CD4-positive, alpha-beta memory T cell (primary cell): ENCODE measurements at regions not wholly inside any gene's neighbourhood (a gene's known extent, or its start where the extent isn't known, plus 50 kb on each side); places are given as distances from the start of the nearest gene placed in this dataset.
"Not testable (repeated sequence)": the region's sequence is repeated elsewhere in the genome, so short reads cannot be mapped to it uniquely, and the experiment has no call there.

Source experiments
- CTCF ChIA-PET: fragments of 350-600 bp; sonication (Branson Sonifier 250); formaldehyde crosslinking; loops from one replicate; lab custom pipeline; 2021; ENCODE audit warnings: inconsistent platforms; ENCODE audit not compliant: partially characterized antibody; lab: Charles Lee
- POLR2A ChIA-PET: fragments of 350-600 bp; sonication (Branson Sonifier 250); formaldehyde crosslinking; loops from one replicate; lab custom pipeline; 2021; ENCODE audit not compliant: partially characterized antibody; lab: Charles Lee
- DNase-seq, 5 donors: peaks; one replicate each; pipeline versions ENCODE4 v3.0.0 to v3.0.0-alpha.2; 2020 to 2022; ENCODE audit warnings: mixed read lengths in 1 of 5
- H3K27ac ChIP-seq: one replicate; pipeline ENCODE4 v1.7.0; 2013; ENCODE audit warnings: low read depth, low read length
- H3K27me3 ChIP-seq: 2 replicates; pipeline ENCODE4 v1.7.0; 2013; ENCODE audit warnings: mild to moderate bottlenecking, low read length, moderate library complexity; ENCODE audit not compliant: insufficient read depth
- H3K36me3 ChIP-seq: 2 replicates; pipeline ENCODE4 v1.7.0; 2013; ENCODE audit warnings: mild to moderate bottlenecking, low read length, moderate library complexity; ENCODE audit not compliant: insufficient read depth
- H3K4me1 ChIP-seq: 2 replicates; pipeline ENCODE4 v1.7.0; 2013; ENCODE audit warnings: mild to moderate bottlenecking, low read length, moderate library complexity; ENCODE audit not compliant: insufficient read depth
- H3K4me3 ChIP-seq, 2 donors: one replicate each; pipeline ENCODE4 v1.7.0; 2013; ENCODE audit warnings: low read length in 2 of 2, mild to moderate bottlenecking in 1 of 2
- H3K9me3 ChIP-seq, 2 donors: one replicate each; pipeline ENCODE4 v1.7.0; 2013; ENCODE audit warnings: low read length in 2 of 2, control low read depth in 1 of 2; ENCODE audit not compliant: control insufficient read depth in 1 of 2
- H3K27ac Mint-ChIP-seq, 7 donors: one replicate each; pipeline ENCODE4 v1.8.0; 2020 to 2021; ENCODE audit warnings: mixed read lengths in 7 of 7, mild to moderate bottlenecking in 6 of 7, inconsistent platforms in 3 of 7, moderate library complexity in 3 of 7
- H3K27me3 Mint-ChIP-seq, 2 donors: one replicate each; pipeline ENCODE4 v1.8.0; 2020 to 2021; ENCODE audit warnings: mixed read lengths in 2 of 2
- H3K36me3 Mint-ChIP-seq, 2 donors: one replicate each; pipeline ENCODE4 v1.8.0; 2020 to 2021; ENCODE audit warnings: mixed read lengths in 2 of 2, inconsistent platforms in 1 of 2, mild to moderate bottlenecking in 1 of 2
- H3K4me1 Mint-ChIP-seq, 4 donors: one replicate each; pipeline ENCODE4 v1.8.0; 2020 to 2021; ENCODE audit warnings: mixed read lengths in 4 of 4, mild to moderate bottlenecking in 1 of 4
- H3K4me3 Mint-ChIP-seq, 8 donors: one replicate each; pipeline ENCODE4 v1.8.0; 2020 to 2021; ENCODE audit warnings: mixed read lengths in 8 of 8, mild to moderate bottlenecking in 7 of 8, moderate library complexity in 6 of 8, inconsistent platforms in 3 of 8
- H3K9me3 Mint-ChIP-seq, 8 donors: one replicate each; pipeline ENCODE4 v1.8.0; 2020 to 2021; ENCODE audit warnings: mixed read lengths in 8 of 8, mild to moderate bottlenecking in 5 of 8, inconsistent platforms in 3 of 8, moderate library complexity in 1 of 8
- intact Hi-C: fragments of 100-400 bp; cut with micrococcal nuclease; formaldehyde crosslinking; loops from one replicate; pipeline ENCODE4 v1.15.1; 2023

DNA sequence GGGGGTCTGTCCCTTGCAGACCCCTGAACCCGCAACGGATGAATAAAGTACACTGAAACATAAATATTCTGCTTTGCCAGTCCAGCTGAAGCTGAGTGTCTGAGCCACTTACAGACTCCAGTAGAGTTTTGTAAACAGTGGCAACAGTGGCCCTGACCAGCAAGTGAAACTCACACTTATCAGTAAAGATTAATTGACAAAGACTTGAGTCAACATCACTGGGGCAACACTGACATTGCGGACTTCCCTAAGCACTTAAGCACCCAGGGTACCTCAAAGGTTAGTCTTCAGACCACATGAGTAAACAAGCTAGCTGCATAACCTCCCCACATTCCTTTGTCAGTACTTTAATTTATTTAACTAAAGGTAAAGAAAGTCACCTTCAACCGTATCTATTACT lies 79.8 kb upstream of the HSFY2 start:
- H3K4me1 Mint-ChIP-seq, H3K27me3 Mint-ChIP-seq, H3K9me3 Mint-ChIP-seq, H3K4me3 ChIP-seq, intact Hi-C loops, H3K27me3 ChIP-seq, DNase-seq, H3K27ac Mint-ChIP-seq, H3K9me3 ChIP-seq, H3K36me3 ChIP-seq, H3K27ac ChIP-seq, H3K4me3 Mint-ChIP-seq, CTCF ChIA-PET, H3K36me3 Mint-ChIP-seq, POLR2A ChIA-PET, H3K4me1 ChIP-seq: not testable (repeated sequence)

GRCh38 chrY:18836643-18837042 lies 63.1 kb upstream of the HSFY2 start:
- CTCF ChIA-PET, H3K4me1 ChIP-seq, H3K27ac ChIP-seq, H3K27me3 Mint-ChIP-seq, H3K27me3 ChIP-seq, intact Hi-C loops, DNase-seq, H3K4me3 ChIP-seq, H3K36me3 ChIP-seq, POLR2A ChIA-PET, H3K9me3 Mint-ChIP-seq, H3K4me1 Mint-ChIP-seq, H3K27ac Mint-ChIP-seq, H3K9me3 ChIP-seq, H3K4me3 Mint-ChIP-seq, H3K36me3 Mint-ChIP-seq: not testable (repeated sequence)
